ENCODE measurements at regions not wholly inside any gene's neighbourhood (a gene's known extent, or its start where the extent isn't known, plus 50 kb on each side); places are given as distances from the start of the nearest gene placed in this dataset.
"Not testable (repeated sequence)": the region's sequence is repeated elsewhere in the genome, so short reads cannot be mapped to it uniquely, and the experiment has no call there.

- DNase-seq: no peak
Observed at GRCh38 chr9:30765318-30765717, 1619.1 kb upstream of the ACO1 start.

- no peak for DNase-seq
Observed at GRCh38 chr9:30771163-30771708, 1613.2 kb upstream of the ACO1 start.

GRCh38 chr9:30771760-30772159, 1612.7 kb upstream of the ACO1 start:
- DNase-seq: no peak

DNA sequence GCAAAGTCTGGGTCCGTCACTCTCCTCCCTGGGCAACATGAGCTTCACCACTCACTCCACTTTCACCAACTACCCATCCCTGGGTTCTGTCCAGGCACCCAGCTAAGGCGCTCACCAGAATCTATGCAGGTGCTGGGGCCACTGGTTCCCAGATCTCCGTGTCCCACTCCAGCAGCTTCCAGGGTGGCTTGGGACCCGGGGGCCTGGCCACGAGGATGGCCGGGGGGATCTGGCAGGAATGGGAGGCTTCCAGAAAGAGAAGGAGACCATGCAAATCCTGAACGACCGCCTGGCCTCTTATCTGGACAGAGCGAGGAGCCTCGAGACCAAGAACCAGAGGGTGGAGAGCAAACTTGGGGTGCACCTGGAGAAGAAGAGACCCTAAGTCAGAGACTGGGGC, 1611.0 kb upstream of the ACO1 start:
- no peak for DNase-seq

GRCh38 chr9:30774326-30774725, 1610.1 kb upstream of the ACO1 start:
- DNase-seq: no peak

DNA sequence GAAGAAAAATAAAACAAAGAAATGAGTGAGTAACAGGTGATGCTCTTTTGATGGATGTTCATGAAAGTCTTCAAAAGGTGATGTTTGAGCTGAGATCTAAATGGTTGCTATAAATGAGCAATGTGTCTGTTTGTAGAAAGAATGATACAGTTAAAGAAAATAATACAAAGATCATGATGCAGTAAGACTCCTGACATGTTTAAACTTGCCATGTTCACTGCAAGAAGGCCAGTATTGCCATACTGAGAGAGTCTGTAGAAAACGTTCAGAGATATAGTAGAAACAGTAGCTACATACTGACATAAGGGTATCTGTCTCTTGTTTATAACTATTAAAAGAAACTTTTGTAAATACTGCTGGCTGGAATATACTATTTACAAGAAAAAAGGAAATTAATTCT, 1609.2 kb upstream of the ACO1 start:
- DNase-seq: no peak

DNA sequence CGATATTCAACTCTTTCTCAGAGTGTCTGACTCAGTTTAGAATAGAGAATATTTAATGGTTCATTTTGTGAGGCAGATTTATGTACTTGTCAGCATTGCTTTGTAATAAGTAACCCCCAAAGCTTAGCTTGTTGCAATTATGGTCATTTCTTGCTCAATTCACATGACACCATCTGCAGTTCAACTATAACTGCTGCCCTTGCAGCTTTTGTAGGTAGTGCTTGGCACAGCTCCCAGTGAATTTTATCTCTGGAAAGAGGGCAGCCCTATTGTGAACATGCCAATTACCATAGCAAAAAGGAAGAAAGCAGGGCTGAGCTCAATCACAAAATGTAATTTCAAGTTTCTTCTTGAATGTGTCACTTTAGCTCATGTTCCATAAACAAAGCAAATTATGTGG, 1587.7 kb upstream of the ACO1 start:
- DNase-seq: no peak

GRCh38 chr9:30799527-30800101, 1584.8 kb upstream of the ACO1 start:
- DNase-seq: no peak

- no peak for DNase-seq
Observed at GRCh38 chr9:30800421-30800820, 1584.0 kb upstream of the ACO1 start.

DNA sequence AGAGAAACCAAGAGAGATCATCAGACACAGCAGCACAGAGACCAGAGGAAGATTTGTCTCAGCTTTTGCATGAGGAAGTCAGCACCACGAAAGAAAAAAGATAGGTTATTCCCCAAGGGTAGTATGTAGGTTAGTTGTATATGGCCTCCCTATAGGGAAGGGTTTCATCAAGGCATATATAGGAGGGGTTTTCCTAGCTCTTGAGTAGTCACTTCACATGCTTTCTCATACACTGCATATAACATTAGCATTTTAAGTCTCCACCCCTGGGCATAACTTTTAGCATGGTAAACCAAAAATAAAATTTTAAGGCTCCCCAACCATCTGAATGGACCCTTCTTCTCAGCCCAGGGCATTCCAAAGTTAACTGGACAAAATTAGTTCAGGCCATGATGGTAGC, 1571.6 kb upstream of the ACO1 start:
- DNase-seq: no peak

DNA sequence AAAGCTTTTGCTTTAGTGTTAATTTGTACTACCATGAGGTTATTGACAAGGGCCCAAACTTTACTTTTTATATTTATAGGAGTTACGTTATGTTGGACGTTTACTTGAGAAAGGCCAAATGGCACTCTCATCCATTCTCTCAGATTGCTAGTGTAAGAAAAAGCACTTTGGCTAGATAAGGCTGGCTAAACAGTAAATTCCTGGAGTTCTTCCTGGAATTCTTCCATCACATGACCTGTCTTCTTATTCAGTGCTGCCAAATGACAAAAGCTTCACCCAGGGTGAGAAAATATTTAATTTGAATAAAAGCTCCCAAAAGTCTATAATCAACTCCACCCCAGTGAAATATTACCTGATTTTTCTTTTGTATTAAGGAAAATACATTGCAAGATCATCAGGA, 1568.9 kb upstream of the ACO1 start:
- DNase-seq: no peak

DNA sequence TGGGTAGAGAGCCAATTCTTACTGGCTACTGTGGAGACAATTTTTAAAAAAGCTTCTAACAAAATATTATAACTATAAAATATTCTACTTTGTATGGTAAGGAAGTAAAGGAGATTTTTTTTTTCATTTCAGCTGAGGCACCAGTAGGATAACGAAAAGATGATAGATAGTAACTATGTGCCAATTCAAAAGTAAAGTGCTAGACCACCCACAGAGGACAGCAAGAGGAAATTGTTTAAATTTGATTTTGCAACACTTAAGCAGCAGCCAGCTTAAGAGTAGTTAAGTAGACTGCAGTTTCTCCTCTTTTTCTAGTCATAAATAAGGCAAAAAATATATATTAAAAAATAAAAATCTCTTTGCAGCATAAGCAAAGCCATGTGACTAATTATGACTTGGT, 1539.3 kb upstream of the ACO1 start:
- DNase-seq: no peak

DNA sequence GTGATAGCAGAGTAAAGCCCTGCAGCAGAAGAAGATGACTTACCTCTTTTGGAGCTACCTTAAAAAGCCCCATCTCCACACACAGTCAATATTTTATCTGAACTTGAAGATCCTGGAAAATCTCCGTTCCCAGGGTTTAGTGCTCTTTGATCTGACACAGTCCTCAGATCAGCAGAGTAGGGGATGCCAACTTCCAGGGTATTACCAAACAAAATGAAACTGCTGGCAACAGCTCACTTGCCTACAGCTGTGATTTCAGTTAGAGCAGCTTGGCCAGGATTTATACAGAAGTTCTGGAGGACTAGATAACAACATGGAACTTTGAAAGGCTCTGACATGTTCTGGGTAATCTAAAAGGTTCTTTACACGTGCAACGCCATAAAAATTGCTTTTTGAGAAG, 1537.8 kb upstream of the ACO1 start:
- DNase-seq: no peak

DNA sequence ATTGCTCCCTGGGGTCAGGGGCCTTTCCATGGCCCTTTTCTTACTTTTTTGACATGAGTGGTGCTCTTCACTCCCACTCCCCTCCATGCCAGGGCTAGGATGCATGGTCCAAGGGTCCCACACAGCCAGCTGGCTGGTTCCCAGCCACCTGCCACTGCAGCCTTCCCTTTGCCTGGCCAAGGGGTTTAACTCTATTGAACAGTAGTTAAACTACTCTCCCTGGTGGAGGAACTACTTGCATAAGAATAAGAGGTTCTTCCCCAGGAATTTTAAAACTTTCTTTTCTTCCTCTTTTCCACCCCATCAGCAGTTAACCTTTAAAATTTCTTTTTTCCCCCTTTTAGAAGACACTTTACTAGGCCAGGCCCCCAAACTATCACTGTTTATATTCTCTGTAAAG, 1532.8 kb upstream of the ACO1 start:
- DNase-seq: no peak

- DNase-seq: no peak
Observed at GRCh38 chr9:30900706-30901105, 1483.7 kb upstream of the ACO1 start.

DNA sequence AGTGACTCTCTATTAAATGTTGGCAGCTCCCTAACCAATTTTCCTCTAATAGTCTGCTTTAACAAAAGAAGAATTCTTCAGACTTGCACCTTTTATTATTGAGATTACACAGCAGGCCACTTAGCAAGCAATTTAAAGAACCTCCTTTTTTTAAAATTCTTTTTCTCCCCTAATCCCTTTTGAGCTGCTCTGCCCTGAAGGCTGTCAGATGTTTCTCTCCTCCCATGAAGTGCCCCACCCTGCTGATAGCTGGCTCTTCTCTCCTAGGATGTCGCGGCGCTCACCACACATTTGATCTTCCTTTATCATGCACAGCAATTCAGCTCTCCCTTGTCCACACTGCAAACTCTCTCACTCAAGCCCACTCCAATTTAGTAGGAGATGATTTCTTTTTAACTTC, 1471.1 kb upstream of the ACO1 start:
- DNase-seq: no peak

DNA sequence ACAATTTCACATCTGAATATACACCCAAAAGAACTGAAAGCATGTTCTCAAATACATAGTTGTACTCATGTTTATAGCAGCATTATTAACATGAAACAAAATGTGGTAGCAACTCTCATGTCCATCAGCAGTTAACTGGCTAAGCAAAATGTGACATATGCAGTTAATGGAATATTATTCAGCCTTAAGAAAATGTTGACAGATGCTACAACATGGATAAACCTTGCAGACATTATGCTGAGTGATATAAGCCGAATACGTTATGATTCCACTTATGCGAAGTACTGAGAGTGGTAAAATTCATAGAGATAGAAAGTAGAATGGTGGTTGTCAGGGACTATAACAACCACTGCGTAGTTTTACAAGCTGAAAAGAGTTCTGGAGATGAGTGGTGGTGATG, 1469.0 kb upstream of the ACO1 start:
- DNase-seq: no peak

DNA sequence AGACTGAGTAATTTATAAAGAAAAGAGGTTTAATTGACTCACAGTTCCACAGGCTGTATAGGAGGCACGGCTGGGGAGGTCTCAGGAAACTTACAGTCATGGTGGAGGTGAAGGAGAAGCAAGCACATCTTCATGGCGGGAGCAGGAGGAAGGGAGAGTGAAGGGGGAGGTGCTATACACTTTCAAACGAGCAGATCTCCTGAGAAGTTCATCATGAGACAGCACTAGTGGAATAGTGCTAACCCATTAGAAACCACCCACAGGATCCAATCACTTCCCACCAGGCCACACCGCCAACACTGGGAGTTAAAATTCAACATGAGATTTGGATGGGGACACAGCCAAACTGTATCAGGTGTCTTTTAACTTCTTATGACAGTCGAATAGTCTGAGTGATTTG, 1459.3 kb upstream of the ACO1 start:
- DNase-seq: no peak

DNA sequence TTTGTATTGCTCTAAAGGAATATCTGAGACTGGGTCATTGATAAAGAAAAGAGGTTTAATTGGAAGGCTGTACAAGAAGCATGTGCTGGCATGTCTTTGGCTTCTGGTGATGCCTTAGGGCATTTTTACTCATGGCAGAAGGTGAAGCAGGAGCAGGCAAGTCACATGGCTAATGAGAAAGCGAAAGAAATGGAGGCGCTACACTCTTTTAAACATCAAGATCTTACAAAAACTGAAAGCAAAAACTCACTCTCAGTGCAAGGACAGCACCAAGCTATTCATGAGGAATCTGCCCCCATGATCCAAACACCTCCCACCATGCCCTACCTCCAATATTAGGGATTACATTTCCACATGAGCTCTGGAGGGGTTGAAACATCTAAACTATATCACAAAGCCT, 1458.8 kb upstream of the ACO1 start:
- DNase-seq: no peak

GRCh38 chr9:30928045-30928444, 1456.4 kb upstream of the ACO1 start:
- no peak for DNase-seq

- DNase-seq: no peak
Observed at GRCh38 chr9:30932226-30932625, 1452.2 kb upstream of the ACO1 start.

DNA sequence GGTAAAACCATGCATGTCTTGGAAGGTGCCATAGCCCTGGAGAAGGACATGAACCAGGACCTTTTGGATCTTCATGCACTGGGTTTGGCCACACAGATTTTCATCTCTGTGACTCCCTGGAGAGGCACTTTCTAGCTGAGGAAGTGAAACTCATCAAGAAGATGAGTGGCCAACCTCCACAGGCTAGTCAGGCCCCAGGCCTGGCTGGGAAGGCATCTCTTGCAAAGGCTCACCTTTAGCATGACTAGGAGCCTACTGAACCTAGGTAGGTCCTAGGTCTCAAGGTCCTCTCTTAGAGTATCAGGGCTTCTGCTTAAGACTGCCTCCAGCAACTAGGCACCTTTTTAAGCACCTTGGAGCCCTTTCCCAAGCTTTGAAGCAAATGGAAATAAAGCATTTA, 1448.7 kb upstream of the ACO1 start:
- no peak for DNase-seq

DNA sequence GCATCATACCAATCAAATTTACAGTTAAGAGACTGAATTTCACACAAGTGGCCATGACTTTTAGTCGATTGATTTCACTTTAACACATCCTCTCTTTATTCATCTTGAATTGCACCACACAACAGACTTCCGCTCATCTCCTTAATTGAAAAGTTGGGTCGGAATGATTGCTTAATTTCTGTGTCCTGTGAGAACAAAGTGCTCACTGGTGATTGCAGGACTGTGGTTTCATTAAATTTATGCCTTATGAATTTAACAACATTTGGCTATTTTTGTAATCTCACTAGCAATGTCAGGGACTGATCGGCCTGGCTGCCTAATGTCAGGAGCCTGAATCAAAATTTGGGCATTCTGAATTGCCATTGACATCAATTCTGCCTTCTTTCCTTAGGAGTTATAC, 1447.3 kb upstream of the ACO1 start:
- DNase-seq: no peak

DNA sequence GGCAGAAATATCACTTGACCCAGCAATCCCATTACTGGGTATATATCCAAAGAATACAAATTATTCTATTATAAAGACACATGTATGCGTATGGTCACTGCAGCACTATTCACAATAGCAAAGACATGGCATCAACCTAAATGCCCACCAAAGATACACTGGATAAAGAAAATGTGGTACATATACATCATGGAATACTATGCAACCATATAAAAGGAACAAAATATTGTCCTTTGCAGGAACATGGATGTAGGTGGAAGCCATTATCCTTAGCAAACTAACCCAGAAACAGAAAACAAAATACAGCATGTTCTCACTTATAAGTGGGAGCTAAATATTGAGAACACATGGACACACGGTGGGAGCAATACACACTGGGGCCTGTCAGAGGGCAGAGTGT, 1441.6 kb upstream of the ACO1 start:
- not testable (repeated sequence) for DNase-seq

DNA sequence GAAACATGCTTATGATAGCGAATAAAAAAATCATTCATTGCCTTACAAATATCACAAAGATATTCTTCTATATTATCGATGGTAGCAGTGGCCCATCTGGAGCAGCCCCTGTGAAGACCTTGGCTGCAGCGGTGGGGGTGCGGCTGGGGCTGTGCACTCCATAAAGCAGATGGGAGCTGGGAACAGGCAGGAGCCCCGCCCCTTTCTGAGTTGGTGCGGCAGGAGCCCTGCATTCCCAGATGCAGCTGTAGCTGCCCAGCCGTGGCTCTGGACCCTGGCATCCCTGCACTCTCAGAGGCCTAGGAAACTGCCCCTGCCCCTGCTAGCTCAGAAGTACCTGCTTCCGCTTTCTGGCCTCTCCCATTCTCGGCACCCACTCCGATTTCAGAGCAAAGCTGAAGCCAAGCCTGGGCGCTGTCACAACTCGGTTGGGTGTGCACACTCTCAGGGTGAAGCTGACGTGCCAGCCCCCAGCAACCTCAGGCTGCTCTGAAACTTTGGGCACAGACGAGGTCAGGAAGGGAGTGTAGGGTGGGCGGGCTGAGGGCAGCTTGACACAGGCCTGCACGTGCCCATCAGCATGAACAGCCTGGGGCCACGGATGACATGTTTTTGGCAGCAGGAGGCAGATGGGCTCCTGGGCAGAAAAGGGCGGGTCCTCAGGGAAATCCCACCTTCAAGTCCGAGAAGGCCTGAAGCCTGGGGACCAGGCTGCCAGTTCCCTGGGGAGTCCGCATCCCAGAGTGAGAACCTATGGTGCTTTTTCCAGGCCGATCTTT, 1440.8 kb upstream of the ACO1 start:
- DNase-seq: no peak
